GM11168 (cell line): ENCODE measurements at regions not wholly inside any gene's neighbourhood (a gene's known extent, or its start where the extent isn't known, plus 50 kb on each side); places are given as distances from the start of the nearest gene placed in this dataset.

Experiments
- in situ Hi-C: fragments of 300-500 bp; cut with MboI; formaldehyde crosslinking; loops from one replicate; pipeline ENCODE4 v1.12.0; 2022; ENCODE audit warnings: low sequenced_read_pairs; ENCODE audit not compliant: unreplicated experiment

GRCh38 chr4:3364199-3364598 is 71.4 kb downstream of the RGS12 start:
- in situ Hi-C loops, result no loop called here

DNA sequence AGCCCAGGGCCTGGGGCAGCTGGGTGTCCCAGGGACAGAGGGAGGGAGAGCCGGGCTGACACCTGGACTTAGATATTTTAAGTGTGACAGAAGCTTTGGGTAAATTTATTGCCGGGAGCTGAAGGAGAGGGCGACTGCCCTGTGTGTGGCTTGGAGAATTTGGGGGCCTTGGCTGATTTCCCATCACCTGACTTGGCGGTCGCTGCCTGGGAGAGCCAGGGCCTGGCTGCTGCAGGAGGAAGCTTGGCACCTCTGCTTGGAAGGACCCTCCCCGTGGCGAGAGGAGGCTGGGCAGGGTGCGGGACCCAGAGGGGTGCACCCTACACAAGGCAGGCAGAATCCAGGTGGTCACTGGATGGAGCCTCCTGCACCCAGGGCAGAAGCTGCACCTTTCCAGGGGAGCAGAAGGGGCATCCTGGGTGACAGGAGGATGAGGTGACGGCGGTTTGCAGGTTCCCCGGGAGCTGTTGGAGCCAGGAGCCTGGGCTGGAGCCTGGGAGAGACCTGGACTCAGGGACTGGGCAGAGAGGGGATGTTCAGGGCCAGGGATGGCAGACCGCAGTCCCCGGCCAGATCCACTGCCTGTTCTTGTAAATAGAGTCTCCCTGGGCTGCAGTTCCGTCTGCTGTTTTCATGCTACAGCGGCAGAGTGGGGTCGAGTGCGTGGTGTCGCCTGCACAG is 72.0 kb downstream of the RGS12 start:
- in situ Hi-C loops, result no loop called here

- in situ Hi-C loops, result no loop called here
Observed at GRCh38 chr4:3365326-3365725, 72.5 kb downstream of the RGS12 start.

GRCh38 chr4:3365871-3366842 is 73.3 kb downstream of the RGS12 start:
- in situ Hi-C loops, result no loop called here

DNA sequence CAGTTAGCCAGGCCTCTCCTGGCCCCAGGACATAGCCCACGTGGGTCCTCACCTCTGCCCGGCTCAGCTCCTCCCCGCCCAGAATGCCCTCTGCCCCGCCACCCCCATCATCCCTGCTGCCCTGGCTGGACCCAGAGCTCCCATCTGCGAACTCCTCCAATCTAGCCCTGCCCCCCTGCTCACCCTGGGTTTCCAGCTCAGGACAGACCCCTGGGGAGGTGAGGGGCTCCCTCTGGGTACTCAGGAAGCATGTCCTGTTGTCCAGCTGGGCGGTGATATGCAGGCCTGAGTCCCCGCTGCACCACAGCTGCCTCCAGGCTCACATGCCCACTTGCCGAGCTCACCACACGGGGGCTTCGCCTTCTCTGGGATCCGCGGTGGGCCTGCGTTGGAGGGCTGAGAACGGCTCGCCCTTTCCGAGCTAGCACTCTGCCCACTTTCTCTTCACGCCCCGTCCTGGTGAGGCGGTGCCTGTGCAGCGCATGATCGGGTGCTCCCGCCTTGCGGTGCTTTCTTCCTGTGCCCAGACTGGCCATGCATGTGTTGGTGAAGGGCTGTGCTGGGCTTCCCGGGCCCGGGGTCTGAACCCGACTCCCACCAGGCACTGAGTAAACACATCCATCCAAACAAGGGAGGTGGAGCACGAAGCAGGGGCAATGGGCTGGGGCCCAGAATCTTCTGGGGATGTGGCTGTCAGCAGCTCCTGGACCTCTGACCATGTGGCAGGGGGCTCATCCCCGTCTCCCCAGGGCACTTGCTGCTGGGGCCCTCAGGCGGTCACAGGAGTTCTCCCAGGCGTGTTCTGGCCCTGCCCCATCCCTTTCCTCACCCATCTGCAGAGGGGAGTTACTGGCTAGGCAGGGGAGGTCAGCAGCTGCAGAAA is 74.3 kb downstream of the RGS12 start:
- in situ Hi-C loops, result no loop called here

GRCh38 chr4:3367866-3368265 is 73.9 kb upstream of the HGFAC start:
- in situ Hi-C loops, result no loop called here

DNA sequence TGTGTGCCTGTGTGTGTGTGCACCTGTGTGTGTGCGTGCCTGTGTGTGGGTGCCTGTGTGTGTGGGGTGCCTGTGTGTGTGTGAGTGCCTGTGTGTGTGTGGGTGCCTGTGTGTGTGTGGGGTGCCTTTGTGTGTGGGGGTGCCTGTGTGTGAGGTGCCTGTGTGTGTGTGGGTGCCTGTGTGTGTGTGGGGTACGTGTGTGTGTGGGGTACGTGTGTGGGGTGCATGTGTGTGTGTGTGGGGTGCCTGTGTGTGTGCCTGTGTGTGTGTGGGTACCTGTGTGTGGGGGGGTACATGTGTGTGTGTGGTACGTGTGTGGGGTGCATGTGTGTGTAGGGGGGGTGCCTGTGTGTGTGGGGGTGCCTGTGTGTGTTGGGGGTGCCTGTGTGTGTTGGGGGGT is 73.4 kb upstream of the HGFAC start:
- in situ Hi-C loops, result no loop called here

DNA sequence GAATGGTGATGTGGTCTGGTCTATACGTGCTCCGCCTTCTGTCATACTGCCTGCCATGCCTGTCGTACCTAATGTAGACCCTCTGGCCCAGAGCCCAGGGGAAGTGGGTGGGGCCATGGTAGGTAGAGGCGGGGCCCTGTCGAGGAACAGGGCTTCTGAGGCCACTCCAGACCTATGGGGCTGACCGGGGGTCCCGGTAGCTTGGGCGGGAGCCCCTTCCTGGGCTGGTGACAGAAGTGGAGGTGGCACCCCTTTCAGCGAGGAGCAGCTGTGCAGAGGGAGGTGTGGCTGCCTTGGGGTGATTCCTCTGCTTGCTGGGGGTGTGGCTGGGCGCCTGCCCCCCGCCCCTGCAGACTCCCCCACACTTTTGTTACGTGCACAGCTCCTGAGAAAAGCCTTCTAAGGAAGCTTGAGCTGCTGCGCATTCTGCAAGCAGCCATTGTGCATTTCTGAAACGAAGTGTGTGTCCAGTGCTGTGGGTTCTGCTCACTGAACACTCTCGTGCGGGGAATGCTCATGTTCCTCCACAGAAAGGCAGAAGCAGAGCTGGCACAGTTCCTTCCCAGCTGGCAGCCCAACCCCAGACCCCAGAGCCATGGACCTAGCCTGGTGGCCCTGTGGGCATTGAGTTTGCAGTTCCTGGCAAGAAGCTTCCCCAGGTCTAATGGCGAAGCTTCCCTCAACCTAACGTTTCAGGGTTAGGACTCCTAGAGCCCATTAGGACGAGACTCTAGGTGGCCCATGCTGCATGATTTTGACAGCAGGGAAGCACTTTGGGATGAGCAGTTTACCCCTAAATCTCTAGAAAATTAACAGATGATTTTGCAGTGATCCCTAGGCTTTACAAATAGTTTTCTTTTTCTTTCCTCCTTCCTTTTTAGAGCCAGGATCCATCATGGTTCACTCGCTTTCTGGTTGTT is 72.7 kb upstream of the HGFAC start:
- in situ Hi-C loops, result no loop called here

GRCh38 chr4:3369781-3370674 is 71.7 kb upstream of the HGFAC start:
- in situ Hi-C loops, result no loop called here

- in situ Hi-C loops, result no loop called here
Observed at GRCh38 chr4:3371033-3372001, 70.5 kb upstream of the HGFAC start.

- in situ Hi-C loops, result no loop called here
Observed at GRCh38 chr4:3372264-3372932, 69.4 kb upstream of the HGFAC start.

DNA sequence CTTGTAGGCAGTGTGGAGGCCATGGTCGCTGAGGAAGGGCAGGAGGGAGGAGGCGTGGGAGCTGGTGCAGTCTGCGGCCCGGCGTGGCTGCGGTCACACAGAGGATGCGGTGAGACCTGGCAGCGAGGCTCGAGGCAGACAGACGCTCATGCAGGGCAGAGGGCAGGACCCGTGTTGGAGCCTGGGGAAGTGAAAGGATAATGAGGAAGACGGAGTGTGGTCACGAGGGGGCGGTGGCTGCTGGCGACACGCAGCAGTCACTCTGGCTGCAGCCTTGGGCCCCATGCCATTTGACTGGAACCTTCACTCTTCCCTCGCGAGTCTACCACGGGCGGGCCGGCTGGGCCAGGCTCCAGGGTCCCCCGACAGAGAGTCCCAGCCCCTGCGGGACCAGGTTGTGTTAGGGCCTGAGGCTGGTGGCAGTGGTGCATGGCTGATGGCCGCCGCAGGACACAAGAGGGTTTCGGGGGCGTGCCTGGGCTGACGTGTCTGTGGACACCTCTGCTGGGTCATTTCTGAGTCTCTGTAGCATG is 68.8 kb upstream of the HGFAC start:
- in situ Hi-C loops, result no loop called here

DNA sequence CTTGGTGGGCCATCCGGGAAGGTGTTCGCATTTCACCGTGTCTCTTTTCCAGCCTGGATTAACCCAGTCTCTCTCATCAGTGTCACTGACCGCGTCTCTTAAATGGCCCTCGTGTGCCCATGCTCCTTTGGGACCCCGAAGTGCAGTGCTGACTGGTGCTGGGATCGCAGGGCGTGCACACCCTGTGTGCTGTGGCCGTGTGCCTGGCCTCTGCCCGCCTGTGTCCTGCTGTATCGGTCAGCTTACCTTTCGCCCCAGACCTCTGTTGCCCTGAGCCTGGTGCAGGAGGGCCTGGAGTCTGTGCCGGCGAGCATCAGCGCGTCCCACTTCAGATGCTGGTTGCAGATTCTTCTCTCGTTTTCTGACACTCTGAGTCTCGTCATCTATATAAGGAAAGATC is 68.3 kb upstream of the HGFAC start:
- in situ Hi-C loops, result no loop called here

GRCh38 chr4:3374011-3374645 is 67.6 kb upstream of the HGFAC start:
- in situ Hi-C loops, result no loop called here

GRCh38 chr4:3374667-3375066 is 67.1 kb upstream of the HGFAC start:
- in situ Hi-C loops, result no loop called here

- in situ Hi-C loops, result no loop called here
Observed at GRCh38 chr4:3375688-3376087, 66.1 kb upstream of the HGFAC start.
